Activated naive CD4-positive, alpha-beta T cell (primary cell): ENCODE measurements at regions not wholly inside any gene's neighbourhood (a gene's known extent, or its start where the extent isn't known, plus 50 kb on each side); places are given as distances from the start of the nearest gene placed in this dataset.

ENCODE experiments used
- DNase-seq, 4 experiments: peaks; one replicate each; lab custom pipeline; 2025; lab: John Stamatoyannopoulos, UW

DNA sequence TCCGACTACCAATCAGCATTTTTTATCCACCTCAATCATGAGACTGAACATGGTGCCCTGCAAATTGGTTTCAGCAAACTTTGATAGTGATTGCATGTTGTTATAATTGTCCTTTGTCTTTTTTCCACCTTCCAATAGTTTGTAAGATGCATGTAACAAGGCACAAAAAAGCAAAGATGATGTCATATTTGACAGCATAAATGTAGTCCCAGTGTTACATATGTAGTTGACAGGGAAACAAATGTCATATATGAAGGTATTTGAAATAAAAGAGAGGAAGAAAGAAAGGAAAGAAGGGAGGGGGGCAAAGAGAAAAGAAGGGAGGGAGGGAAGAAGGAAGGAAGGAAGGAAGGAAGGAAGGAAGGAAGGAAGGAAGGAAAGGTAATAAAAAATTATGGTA is 441.7 kb upstream of the CPEB2 start:
- DNase-seq: no peak

DNA sequence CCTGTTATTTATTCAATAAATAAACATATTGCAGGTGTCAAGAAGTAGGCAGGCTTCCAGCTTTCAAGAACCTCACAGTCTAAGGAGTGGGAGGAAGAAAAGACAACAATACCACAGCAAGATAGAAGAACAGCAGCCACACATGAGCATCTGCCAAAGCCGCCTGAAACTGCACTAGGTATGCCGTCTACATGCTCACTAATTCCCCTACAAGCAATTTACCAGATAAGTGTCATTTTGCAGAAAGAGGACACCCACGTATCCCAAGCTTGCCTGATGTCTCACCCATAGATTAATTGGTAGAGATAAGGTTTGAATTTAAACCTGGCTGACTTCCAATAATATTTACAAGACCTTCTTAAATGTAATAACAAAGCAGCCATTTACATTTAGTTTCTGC is 439.4 kb upstream of the CPEB2 start:
- no peak for DNase-seq

DNA sequence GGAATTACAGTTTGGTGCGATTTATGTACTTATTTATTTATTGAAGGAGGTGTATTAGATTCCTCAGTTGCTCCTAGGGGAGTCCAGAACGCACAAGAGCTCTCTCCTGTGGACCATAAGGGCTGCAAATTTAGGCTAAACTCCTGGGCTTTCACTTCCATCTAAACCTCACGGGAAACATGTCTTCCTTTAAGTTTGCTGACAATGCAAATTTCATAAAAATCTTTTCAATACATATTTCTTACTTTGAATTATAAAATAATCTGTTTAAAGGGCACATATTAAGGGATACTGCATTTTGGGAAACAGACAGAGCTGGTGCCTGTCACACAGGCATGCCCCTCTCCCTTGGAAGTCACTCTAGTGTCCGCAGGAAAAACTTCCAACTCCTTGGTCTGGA is 438.0 kb upstream of the CPEB2 start:
- no peak for DNase-seq

DNA sequence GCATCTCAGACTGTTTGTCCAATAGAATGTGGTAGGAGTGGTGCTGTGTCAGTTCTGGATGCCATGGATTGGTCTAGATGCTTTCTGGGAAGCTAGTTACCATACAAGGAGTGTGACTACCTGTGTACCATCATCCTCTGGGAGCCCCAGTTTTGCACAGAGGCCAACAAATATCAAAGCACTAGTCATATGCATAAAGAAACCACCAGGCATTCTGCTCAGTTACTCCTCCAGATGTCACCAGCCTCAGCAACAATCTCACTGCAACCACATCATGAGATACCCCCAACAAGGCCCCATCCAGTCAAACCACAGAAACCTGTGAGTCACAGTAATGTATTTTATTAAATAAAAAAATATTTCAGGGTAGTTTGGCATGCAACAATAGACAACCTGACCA is 435.8 kb upstream of the CPEB2 start:
- no peak for DNase-seq

DNA sequence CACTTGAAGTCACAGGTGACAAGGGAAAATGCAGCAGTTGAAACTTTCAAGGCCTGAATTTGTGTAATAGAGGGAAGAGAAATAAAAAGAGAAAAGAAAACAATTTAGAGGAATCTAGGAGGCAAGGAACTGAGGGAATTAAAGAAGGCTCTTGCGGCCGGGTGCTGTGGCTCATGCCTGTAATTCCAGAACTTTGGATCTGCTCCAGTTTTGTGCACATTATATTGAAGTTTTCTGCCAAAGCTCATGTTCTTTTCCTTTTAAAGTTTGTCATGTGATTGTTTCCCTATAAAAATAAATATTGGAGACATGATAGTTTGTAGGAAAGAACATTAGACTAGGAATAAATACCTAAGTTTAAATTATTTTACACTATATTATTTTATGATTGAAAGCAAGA is 433.9 kb upstream of the CPEB2 start:
- DNase-seq: no peak

DNA sequence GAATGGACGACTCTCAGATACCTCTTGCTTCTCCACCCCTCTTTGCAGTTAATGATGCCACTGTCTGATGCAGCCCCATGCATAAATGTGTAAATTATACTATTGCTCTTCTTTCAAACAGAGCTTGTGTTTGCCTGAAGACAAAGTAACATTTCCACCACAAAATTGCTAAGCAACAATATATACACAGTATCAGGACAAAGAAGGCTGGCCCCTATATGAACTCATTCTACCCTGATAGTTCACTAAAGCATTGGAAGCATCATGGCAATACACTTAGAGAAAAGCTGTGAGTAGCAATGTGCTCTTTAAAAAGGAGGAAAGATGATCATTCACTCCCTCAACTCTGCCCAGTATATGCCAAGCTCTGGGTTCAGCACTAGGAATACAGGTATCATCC is 427.0 kb upstream of the CPEB2 start:
- DNase-seq: no peak

DNA sequence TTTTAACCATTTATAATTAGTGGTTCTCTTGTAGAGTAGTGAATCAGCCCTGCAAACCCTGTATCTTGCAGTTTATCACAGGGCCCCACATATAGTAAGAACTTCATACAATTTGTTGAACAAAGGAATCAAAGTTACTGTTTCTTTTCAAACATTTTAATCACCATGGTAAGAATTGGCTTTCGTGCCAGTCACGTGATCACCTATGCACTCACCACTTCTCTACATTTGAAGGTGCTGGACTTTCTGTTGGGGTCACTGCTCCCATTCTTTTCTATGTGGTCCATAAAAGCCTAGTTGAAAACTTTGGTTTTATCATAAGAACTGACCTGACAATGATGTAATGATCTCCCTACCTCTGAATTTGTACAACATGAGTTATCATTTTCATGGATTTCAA is 426.4 kb upstream of the CPEB2 start:
- no peak for DNase-seq

DNA sequence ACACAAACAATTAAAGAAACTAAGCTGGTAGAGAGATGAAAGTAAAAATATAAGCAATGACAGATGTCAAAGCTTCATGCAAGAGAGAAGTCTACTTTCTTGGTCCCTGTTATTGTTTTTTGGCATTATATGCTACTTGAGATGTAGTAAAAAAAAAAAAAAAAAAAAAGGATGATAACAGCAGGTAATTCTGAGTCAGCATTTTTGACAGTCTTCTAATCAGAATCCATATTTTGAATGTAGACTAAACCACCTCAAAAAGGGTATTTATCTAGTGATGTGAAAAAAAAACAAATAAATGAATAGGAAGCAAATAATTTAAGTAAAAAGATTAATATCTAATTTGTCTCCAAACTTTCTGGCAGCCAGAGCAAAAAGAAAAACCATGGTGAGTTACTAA is 422.2 kb upstream of the CPEB2 start:
- DNase-seq: no peak

DNA sequence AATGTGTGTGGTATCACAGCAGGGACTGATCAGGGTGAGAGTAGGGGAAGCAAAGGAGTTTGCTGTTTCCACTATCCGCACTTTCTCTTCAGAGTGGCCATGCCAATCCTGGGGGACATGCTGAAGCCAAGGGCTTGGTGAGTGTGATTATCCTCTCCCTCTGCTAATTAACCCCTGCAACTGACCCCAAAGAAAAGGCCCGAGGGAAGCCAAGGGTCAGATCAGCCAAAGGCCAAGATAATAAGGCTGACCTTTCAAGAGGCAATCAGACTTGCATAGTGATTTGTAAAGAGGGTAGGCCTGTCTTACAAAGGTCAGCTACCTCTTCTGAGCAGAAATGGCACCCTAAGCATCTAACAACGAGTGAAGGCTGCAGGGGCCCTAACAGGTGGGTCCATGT is 420.5 kb upstream of the CPEB2 start:
- no peak for DNase-seq

DNA sequence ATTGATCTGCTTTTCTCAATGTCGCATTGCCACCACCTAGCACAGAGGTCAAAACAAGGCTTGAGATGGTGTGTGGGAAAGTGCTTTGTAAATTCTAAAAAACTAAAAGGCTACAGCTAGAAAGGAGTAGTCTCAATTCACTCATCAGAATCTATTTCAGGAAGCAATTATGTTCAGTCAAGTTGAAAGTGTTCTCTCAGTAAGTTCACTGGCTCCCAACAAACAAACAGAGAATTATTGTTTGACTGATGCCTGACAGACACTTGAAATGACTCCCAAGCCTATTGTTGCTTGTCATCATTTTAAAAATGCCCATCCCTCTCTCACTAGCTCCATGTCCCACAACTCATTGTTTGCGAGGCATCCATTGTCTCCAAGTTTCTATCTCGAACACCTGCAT is 419.6 kb upstream of the CPEB2 start:
- DNase-seq: no peak

DNA sequence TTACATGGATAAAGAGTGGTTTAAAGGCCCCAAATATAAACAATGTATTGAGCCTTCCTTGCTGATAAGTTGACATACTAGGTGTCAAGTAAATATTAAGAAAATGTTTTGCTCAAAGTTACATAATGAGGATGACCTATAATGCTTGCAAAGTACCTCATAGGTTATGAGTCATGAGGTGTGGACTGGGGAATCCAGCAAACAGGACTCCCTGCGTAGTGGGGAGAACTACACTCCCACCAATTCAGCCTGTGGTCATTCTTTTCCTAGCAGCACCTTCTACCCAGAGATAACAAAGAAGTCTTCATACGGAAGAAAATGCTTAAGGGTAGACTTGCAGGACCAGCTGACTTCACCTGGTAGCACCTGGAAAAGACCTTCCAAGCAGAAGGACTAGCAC is 418.9 kb upstream of the CPEB2 start:
- DNase-seq: no peak

DNA sequence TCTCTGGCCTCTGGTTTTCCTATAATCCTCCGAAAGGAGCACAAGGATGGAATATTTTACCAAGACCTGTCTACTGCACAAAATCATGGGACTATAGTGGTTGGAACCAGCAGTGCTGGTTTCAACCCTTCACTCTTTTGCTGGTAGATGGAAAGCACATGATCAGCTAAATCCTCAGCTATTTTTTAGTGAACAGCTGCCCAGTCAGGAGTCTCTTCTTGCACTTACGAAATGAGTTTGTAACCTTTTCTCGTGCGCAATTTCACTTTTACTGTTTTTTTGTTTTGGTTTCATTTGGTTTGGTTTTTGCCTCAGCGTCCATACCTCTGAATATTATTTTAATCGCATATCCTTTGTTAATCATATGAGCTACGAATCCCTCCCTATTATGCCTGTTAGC is 418.5 kb upstream of the CPEB2 start:
- no peak for DNase-seq

DNA sequence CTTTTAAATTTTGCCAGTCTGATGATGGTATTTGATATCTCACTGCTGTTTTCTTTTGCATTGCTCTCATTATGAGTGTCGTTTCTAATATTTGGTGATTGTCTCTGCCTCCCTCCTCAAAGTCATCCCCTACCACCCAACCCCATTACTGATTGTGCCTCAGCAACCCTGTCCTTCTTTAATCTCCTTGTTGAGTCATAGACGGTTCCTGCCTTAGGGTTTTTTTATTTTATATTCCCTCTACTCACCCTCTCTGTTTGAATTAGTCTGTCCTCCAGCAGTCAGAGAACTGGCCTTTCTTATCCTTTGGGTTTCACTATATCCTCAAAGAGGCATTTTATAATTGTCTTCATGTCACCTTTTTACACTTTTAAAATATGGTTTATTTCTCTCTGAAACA is 409.3 kb upstream of the CPEB2 start:
- DNase-seq: no peak

DNA sequence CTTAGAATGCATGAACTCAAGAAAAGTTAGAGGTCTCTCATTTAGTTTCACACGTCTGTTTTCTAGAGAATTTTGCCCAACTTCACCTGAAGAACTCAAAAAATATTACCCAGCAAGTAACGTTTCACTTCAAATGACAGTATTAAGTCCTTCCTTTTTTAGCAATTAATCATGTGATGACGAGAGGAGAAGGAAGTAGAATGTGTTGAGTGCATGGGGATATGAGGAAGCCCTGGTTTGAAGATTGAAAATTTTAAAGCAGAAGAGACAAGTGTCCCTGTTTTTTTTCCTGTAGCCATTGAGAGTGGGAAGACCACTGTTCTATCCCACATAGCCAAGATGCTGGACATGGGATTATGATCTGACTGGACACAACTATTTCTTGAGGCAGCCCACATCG is 406.3 kb upstream of the CPEB2 start:
- DNase-seq: no peak

DNA sequence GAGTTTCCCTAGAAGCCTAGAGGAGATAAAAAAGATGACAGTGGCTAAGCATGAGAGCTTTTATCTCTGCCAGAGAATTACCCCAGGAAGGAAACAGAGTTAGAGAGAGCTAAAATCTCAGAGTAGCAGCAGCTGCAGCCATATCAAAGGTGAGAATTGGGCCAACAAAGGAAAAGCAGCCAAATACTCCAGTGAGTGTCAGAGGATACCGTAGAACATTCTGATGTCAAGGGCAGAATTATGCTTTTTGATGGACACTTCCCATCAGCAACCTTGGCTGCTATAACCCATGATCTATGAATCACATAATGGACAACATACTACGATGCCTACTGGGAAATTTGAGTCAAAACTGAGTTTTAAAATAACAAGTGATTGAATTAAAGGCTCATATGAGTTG is 405.8 kb upstream of the CPEB2 start:
- no peak for DNase-seq

DNA sequence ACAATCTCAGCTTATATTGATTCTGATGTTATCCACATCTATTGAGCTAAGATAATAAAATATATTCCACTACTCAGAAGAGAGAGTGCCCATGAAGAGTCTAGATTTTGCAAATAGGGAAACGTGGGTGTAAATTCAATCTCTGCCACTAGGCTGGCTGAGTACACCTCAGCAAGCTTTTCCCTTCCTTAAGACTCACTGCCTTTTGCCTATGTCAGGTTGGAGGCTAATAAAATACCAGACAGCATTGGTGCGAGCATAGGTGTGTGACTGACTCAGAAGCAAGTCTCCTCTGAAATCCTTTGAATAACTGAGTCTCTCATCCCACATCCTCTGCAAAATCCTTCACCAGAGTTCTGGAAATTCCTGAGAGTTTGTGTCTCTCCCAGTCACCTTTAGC is 405.4 kb upstream of the CPEB2 start:
- DNase-seq: no peak

DNA sequence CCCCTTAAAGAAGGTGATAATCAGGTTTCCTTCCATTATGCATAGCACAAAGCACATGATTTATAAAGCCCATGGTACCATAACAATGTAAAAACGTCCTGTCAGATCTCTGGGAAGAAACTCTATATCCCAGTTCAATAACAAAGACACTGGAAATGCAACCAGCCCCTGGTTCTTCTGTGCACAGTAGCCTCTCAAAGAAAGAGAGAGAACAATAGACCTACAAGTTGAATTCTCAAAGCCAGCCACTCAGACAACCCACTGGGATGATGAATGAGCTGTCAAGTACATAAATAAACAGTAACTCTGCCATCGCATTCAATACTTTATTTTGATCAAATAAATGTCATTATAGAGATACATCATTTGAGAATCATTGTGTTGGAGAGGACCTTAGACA is 400.1 kb upstream of the CPEB2 start:
- no peak for DNase-seq

DNA sequence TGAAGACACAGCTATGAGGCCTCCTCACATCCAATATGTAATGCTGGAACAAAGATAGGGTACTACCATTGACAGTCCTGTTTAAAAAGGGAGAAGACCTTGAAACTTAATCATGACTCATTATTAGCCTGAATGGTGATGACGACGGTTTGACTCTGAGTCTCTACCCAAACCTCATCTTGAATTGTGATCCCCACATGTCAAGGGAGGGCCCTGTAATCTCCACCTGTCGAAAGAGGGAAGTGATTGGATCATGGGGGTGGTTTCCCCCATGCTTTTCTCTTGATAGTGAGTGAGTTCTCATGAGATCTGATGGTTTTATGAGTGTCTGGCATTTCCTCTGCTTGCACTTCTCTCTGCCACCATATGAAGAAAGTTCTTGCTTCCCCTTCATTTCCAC is 395.3 kb upstream of the CPEB2 start:
- no peak for DNase-seq

DNA sequence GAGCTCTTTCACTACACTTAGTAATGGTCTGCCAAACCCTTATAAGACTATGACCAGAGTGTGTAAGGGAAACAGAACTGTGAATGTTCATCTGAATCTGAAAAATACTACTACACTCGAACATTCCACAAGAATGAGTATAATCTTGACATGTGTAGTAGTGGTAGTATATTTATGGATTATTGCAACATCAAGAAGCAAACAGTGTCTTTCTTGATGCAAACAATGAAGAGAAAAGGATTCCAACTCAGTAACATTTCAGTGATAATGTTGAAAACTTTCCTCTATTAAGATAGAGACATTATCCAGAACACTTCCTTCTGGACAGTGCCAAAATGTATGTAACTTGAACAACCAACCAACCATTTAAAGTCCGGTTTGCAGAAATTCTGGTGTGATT is 394.7 kb upstream of the CPEB2 start:
- DNase-seq: no peak

DNA sequence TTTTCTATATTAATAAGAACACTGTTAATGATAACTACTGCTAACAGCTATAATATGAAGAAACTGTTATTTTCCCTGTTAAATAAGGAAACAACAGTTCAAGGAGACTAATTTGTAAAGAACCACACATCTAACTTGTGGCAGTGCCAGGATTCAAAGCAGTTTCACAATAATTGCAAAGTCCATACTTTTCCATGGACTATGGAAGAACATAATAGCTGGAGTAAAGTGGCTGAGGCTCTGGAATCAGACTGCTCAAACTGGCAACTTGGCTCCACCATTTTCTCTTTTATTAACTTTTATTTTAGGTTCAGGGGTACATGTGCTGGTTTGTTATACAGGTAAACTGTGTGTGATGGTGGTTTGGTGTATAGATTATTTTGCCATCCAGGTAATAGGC is 393.7 kb upstream of the CPEB2 start:
- DNase-seq: no peak

DNA sequence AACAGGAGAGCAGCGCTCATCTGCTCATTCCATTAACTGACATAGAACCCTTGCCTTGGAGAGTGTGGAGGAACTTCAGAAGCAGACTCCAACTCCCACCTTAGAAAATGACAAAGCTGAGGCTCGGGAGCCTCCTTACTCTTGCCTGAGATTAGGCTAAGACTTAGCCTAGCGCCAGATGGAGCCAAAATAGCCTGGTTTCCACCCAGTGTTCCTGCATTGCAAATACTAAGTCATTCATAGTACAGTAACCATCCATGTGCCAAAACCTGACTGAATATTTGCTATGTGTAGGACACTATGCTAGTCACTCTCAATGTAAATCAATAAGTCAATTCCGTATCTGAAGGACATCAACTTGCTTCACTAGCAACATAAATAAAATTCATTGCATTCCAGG is 387.4 kb upstream of the CPEB2 start:
- DNase-seq: no peak

DNA sequence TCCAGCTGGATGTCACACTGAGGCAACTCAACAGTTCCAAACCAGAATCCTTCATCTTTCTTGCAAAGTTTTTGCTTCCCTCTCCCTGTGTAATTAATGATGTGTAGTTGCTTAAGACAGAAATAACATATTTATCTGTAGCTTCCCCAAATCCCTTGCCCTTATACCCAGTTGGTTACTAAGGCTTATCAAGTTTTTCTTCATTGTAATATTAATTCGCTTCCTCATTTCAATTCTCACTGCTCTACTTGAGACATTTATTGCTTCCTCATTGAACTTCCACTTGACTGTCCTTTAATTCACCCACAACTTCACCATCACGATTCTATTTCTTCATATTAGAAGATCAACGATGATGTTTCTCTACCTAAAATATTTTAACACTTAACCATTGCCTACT is 386.6 kb upstream of the CPEB2 start:
- DNase-seq: no peak

DNA sequence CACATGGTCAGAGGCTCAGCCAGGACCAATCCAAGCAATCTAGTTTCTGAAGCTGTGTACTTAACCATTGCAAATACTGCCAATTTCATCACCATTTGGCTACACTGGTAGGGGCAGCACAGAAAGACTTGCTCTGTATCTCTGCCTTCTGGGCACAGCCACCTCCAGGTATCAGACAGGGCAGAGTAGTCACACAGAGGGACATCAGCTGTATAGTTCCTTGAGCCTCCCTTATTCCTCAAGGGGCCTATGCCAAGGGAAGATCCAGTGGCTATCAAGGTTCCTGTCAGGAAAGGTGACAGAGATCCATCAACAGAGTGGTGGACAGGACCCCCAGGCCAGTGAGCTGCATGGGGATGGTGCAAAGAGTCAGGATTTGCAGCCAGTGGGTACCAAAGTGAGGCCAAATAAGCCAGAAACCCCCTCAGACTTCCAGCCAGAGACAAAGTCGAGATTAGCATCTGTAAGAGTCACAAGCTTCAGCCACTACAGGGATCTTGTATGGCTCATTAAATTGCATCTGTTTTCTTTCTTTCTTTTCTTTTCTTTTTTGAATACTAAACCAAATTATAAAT is 381.6 kb upstream of the CPEB2 start:
- DNase-seq: no peak

DNA sequence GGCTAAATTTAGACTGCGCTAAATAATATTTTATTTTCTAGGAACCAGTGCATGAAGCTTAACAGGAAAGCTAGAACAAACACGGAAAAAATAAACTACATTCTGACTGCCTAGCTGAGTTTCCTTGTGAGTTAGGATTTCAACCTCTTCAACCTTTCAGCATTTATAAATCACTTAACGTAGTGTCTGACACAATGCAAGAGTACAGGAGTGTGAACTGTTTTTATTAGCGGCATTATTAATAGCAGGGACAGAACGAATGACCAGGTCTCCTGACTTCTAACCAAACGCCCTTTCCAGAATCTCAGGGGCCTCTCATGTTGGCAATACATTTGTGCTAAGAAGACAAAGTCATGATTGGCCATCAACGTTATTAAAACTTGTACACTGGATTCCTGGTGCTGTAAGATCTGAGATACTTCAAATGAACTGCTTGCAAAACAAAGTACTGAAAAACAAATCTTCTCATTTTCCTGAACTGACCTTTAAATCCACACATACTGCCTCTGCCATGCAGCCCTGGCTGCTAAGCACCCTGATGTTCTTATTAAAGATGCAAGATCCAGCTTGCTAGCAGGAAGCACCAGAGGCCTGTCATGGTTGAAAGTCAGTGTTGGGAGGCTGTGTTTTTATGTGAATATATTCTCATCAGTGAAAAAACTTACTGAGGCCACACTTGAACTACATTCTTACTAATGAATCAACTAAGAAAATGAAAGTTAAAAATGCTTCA is 380.4 kb upstream of the CPEB2 start:
- DNase-seq: no peak
